HEK293T (cell line): ENCODE measurements at regions not wholly inside any gene's neighbourhood (a gene's known extent, or its start where the extent isn't known, plus 50 kb on each side); places are given as distances from the start of the nearest gene placed in this dataset.

Experiments
- CTCF ChIA-PET: fragments of 350-600 bp; formaldehyde crosslinking; extraction: SDS; loops from one replicate; lab custom pipeline; 2021; ENCODE audit warnings: antibody characterized with exemption, inconsistent platforms; lab: Yijun Ruan, JAX
- POLR2A ChIA-PET: fragments of 350-600 bp; formaldehyde crosslinking; extraction: SDS; loops from one replicate; lab custom pipeline; 2020; ENCODE audit warnings: antibody characterized with exemption, inconsistent platforms; lab: Yijun Ruan, JAX
- DNase-seq: peaks from one replicate; pipeline ENCODE4 v3.0.0; 2012; ENCODE audit warnings: mixed read lengths; ENCODE audit errors: extremely low spot score
- ARNT ChIP-seq: fragments of 450-650 bp; IDR thresholded peaks from 2 replicates; pipeline ENCODE4 v1.6.1; 2017; ENCODE audit warnings: mild to moderate bottlenecking
- BHLHE40 ChIP-seq: fragments of 450-650 bp; IDR thresholded peaks from 2 replicates; pipeline ENCODE4 v1.6.1; 2016; ENCODE audit warnings: mild to moderate bottlenecking, moderate library complexity, borderline replicate concordance
- CTBP1 ChIP-seq: fragments of 450-650 bp; IDR thresholded peaks from 2 replicates; pipeline ENCODE4 v1.6.1; 2016; ENCODE audit warnings: borderline replicate concordance
- ELF4 ChIP-seq: fragments of 450-650 bp; IDR thresholded peaks from 2 replicates; pipeline ENCODE4 v1.6.1; 2017; ENCODE audit warnings: antibody characterized with exemption
- FOXA1 ChIP-seq: fragments of 450-650 bp; IDR thresholded peaks from 2 replicates; pipeline ENCODE4 v1.6.1; 2016; ENCODE audit warnings: mild to moderate bottlenecking
- FOXK2 ChIP-seq: fragments of 450-650 bp; IDR thresholded peaks from 2 replicates; pipeline ENCODE4 v1.6.1; 2016; ENCODE audit warnings: mild to moderate bottlenecking
- FOXM1 ChIP-seq: fragments of 450-650 bp; IDR thresholded peaks from 2 replicates; pipeline ENCODE4 v1.6.1; 2017; ENCODE audit warnings: mild to moderate bottlenecking, borderline replicate concordance
- HDGF ChIP-seq: fragments of 450-650 bp; IDR thresholded peaks from 2 replicates; pipeline ENCODE4 v1.6.1; 2017; ENCODE audit warnings: antibody characterized with exemption, borderline replicate concordance
- L3MBTL2 ChIP-seq: fragments of 450-650 bp; conservative IDR thresholded peaks from 2 replicates; pipeline ENCODE4 v1.6.1; 2016; ENCODE audit warnings: mild to moderate bottlenecking
- LEF1 ChIP-seq: fragments of 450-650 bp; IDR thresholded peaks from 2 replicates; pipeline ENCODE4 v1.6.1; 2017; ENCODE audit warnings: mild to moderate bottlenecking, borderline replicate concordance
- NFRKB ChIP-seq: fragments of 450-650 bp; IDR thresholded peaks from 2 replicates; pipeline ENCODE4 v1.6.1; 2016; ENCODE audit warnings: mild to moderate bottlenecking, moderate library complexity
- SP1 ChIP-seq: fragments of 450-650 bp; IDR thresholded peaks from 2 replicates; pipeline ENCODE4 v1.6.1; 2017
- SUZ12 ChIP-seq: fragments of 450-650 bp; IDR thresholded peaks from 2 replicates; pipeline ENCODE4 v1.6.1; 2016; ENCODE audit warnings: mild to moderate bottlenecking
- TARDBP ChIP-seq: fragments of 450-650 bp; IDR thresholded peaks from 2 replicates; pipeline ENCODE4 v1.6.1; 2016
- ZNF384 ChIP-seq: fragments of 450-650 bp; IDR thresholded peaks from 2 replicates; pipeline ENCODE4 v1.6.1; 2016
- TF ChIP-seq, protein P1 (sequence below): fragments of 450-650 bp; IDR thresholded peaks from 2 replicates; pipeline ENCODE4 v1.6.1; 2016

DNA sequence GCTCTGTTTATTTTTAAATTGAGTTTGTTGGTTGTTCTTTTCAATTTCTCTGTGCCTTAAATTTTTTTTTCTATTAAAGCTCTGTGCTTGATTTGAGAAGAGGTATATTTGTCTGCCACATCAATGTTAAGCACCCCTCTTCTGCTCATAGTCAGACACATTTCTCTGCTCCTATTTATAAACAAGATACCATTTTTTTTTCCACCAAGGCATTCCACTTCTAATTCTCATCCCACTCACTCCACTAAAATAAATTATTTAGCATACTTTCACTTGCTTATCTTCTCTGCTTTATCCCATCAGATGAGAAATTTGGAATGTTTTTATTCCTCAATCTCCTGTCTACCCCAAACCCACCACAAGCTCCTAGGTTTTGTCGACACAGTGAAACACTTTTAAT is 127.0 kb upstream of the PDE5A start:
- DNase-seq = no peak
- POLR2A ChIA-PET = no interaction called here
- CTCF ChIA-PET = interaction anchor here (0.7 kb wide), 1 partner anchor 15 kb away, joined by 3 read pairs; no protein-coding TSS in a partner anchor
- TF ChIP-seq TARDBP (no peak), NFRKB (no peak), L3MBTL2 (no peak), CTBP1 (no peak), ARNT (no peak), FOXM1 (no peak), LEF1 (no peak), BHLHE40 (no peak), ZNF384 (no peak), FOXK2 (no peak), HDGF (no peak), SP1 (no peak), ELF4 (no peak), FOXA1 (no peak), SUZ12 (no peak)
- TF ChIP-seq, protein P1, sequence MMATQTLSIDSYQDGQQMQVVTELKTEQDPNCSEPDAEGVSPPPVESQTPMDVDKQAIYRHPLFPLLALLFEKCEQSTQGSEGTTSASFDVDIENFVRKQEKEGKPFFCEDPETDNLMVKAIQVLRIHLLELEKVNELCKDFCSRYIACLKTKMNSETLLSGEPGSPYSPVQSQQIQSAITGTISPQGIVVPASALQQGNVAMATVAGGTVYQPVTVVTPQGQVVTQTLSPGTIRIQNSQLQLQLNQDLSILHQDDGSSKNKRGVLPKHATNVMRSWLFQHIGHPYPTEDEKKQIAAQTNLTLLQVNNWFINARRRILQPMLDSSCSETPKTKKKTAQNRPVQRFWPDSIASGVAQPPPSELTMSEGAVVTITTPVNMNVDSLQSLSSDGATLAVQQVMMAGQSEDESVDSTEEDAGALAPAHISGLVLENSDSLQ = no peak

DNA sequence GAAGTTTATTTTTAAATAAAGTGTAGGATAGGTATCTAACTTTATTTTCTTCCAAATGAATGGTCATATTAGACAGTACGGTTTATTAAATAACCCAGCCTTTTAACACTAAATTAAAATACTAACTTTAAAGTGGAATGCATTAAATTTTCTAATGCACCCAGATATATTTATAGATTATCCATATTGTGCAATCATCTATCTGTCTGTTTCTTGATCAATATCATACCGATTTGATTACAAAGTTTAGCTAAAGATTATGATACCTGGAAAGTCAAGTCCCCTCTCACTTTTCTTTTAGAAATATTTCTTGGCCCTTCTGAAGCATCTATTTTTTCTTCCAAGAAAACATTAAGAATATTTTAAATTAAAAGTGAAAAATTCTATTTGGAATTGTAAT is 124.3 kb upstream of the PDE5A start:
- TF ChIP-seq SUZ12 (no peak), L3MBTL2 (no peak), ZNF384 (no peak)
- DNase-seq = no peak
- ChIA-PET CTCF (no interaction called here), POLR2A (no interaction called here)

DNA sequence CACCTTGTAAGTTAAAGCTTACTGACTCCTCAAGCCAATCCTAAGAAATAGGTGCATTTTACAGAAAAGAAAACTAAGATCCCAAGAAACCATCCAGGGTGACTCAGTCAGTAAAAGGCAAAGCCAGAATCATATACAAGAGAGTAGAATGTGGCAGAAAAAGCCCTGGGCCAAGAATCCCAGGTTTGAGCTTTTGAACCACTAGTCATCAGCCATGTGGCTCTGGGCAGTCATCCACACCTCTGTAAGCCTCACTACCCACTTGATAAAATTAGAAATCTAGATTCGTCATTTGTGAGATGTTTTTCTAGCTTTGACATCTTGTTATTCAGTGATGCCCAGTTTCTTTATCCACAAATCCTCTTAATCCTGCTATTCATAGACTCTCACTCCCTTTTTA is 122.2 kb upstream of the PDE5A start:
- ChIA-PET POLR2A (no interaction called here), CTCF (no interaction called here)
- DNase-seq = no peak
- TF ChIP-seq TARDBP (no peak), L3MBTL2 (no peak), FOXA1 (no peak)
- TF ChIP-seq, protein P1 = no peak

DNA sequence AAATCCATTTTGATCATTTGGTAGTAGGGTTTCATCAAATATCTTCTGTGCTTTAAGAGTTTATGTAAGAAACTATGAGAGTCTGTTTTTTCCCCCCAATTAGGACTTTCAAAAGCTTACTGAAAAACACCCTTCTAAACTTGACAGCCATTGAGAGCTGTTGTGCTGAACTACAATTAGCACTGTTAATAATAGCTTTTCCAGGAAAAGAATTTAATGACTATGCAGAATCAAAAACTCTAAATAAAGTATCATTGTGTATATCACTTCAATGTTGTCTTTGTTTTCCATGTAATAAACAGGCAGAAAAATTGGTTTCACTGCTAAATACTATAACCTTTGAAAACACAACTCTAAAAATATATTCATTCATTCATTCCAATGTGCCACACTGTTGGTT is 121.4 kb upstream of the PDE5A start:
- TF ChIP-seq FOXM1 (no peak), CTBP1 (no peak)
- CTCF ChIA-PET = no interaction called here
- no peak for DNase-seq
- POLR2A ChIA-PET = no interaction called here

DNA sequence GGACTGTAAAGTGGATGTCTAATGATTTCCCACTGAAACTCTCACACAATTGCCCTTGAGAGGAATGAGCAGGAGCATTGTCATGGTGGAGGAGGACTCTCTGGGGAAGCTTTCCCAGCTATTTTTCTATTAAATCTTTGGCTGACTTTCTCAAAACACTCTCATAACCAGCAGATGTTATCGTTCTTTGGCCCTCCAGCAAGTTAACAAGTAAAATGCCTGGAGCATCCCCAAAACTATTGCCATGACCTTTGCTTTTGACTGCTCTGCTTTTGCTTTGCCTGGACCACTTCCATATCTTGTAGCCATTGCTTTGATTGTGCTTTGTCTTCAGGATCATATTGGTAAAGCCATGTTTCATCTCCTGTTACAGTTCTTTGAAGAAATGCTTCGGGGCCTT is 120.2 kb upstream of the PDE5A start:
- ChIA-PET CTCF (no interaction called here), POLR2A (no interaction called here)
- TF ChIP-seq TARDBP (no peak), ELF4 (no peak), NFRKB (no peak), HDGF (no peak), ZNF384 (no peak)
- DNase-seq = no peak

DNA sequence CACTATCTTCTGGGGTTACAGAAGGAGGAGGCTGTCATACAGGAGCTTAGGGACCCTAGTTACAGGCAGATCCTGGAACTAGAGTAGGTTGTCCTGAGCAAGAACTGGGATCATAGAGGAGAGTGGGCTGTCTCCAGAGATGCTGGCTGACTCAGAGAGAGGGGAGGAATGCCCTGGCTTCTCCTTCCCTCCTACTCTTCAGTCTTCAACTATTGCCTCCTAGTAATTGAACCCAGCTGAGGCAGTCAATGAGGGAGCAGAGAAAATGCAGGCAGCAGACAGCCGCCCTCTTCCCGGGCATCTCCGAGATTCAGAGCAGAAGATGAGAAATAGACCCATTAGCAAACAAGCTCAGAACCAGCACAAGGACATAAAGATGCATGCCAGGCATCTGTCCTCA is 118.3 kb upstream of the PDE5A start:
- POLR2A ChIA-PET = no interaction called here
- TF ChIP-seq LEF1 (no peak), FOXK2 (no peak), FOXM1 (no peak), BHLHE40 (no peak), FOXA1 (no peak), TARDBP (no peak), ARNT (no peak), L3MBTL2 (no peak), SUZ12 (no peak), ELF4 (no peak)
- CTCF ChIA-PET = no interaction called here
- no peak for DNase-seq

DNA sequence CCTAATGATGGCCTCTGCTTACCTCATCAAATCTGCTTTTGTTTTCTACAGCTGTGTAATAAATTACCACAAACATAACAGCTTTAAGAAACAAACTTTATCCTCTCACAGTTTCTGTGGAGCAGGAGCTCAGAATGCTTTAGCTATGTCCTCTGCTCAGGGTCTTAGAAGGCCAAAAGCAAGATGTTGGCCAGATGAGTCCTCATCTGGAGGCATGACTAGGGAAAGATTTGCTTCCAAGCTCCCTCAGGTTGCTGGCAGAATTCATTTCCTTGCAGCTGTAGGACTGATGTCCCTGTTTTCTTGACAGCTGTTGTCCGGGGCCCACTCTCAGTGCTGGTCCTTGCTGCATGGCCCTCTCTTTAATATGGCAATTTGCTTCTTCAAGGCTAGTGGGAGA is 116.7 kb upstream of the PDE5A start:
- DNase-seq = no peak
- TF ChIP-seq ZNF384 (no peak), LEF1 (no peak)
- ChIA-PET CTCF (no interaction called here), POLR2A (no interaction called here)

DNA sequence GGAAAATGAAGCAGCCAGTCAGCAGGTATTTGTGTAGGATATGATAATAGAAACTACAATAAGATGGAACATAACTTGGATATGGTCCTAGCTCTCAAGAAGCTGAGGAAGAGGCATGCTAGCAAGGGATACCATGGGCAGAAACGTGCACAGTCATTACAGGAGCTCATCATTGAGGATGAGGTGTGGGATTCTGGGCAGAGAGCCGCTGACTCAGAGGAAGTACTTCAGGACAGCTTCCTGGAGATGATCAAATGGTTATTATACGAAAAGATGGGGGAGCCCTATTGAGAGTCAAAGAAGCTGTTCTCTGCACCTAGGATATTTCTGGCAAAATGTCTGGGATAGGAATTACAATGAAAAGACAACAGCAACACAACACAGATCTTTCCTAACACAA is 116.0 kb upstream of the PDE5A start:
- DNase-seq = no peak
- ChIA-PET CTCF (no interaction called here), POLR2A (no interaction called here)
- TF ChIP-seq ELF4 = no peak

DNA sequence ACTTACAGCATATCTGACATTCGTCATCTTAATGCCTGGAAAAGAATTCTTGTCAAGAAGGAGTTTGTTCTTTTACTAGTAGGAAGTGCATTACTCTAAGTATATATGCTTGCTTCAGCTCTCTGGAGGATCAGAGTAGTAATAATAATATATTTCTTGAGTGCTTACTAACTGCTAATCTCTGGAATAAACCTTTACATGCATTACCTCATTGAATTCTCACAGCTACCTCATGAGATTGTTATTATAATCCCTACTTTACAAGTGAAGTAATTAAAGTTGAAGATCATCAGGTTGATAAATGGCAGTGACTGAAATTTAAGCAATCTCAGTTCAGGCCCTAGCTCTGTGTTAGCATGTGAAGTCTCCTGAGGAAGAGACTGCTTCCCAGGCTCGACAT is 115.0 kb upstream of the PDE5A start:
- CTCF ChIA-PET = interaction anchor here (1.6 kb wide), 1 partner anchor 115 kb away, joined by 5 read pairs; the partner anchor contains the start of gene PDE5A
- POLR2A ChIA-PET = interaction anchor here (1.8 kb wide), 1 partner anchor 116 kb away, joined by 10 read pairs; the partner anchor contains the start of gene PDE5A
- no peak for DNase-seq
- TF ChIP-seq SUZ12 (no peak), CTBP1 (no peak), FOXA1 (no peak)
- TF ChIP-seq, protein P1 = peak; percentile 11; the same call in 1 of the 2 replicates
